Endometrium (tissue), 2 donors: ENCODE measurements at regions not wholly inside any gene's neighbourhood (a gene's known extent, or its start where the extent isn't known, plus 50 kb on each side); places are given as distances from the start of the nearest gene placed in this dataset.
"Not testable (repeated sequence)": the region's sequence is repeated elsewhere in the genome, so short reads cannot be mapped to it uniquely, and the experiment has no call there.

ENCODE experiments used
- FAIRE-seq: peaks from 2 replicates; lab custom pipeline; 2012; peaks lifted over from hg19 to GRCh38; lab: Jason Lieb, UNC
- donor health status: control.
- donor health status: control.

DNA sequence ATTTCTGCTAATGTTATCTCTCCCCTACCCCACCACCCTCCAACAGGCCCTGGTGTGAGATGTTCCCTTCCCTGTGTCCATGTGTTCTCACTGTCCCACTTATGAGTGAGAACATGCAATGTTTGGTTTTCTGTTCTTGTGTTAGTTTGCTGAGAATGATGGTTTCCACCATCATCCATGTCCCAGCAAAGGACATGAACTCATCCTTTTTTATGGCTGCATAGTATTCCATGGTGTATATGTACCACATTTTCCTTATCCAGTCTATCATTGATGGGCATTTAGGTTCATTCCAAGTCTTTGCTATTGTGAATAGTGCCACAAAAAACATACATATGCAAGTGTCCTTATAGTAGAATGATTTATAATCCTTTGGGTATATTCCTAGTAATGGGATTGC lies 104.5 kb downstream of the ZNF33B start:
- not testable (repeated sequence) for FAIRE-seq

DNA sequence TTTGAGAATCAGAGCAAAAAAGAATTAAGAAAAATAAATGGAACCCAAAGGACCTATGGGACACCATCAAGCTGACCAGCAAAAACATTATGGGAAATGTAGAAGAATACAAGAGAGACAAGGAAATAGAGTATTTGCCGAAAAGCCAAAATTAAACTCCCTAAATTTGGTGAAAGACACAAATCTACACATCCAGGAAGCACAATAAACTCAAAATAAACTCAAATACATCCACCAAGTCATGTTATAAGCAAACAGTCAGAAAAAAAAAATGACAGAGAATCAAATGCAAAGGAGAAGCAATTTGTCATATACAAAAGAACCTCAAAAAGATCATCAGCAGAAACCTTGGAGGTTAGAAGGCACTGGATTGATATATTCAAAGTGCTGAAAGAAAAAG lies 105.4 kb downstream of the ZNF33B start:
- FAIRE-seq = no peak

DNA sequence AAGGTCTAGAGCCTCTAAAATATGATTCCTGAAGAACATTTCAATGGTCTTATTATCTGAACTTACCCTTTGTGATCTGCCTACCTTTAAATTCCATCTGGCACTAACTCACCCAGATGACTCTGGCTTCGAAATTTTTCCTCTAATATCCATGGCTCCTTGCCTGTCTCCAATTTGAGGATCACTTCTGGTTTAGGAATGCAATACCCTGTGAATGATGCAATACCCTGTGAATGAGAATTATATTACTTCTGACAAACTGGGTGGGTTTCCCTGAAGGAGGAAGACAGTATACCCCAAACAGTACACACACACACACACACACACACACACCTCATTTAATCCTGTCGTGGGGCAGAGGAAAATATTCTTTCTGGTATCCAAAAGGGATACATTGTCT lies 115.3 kb downstream of the ZNF33B start:
- FAIRE-seq = no peak

DNA sequence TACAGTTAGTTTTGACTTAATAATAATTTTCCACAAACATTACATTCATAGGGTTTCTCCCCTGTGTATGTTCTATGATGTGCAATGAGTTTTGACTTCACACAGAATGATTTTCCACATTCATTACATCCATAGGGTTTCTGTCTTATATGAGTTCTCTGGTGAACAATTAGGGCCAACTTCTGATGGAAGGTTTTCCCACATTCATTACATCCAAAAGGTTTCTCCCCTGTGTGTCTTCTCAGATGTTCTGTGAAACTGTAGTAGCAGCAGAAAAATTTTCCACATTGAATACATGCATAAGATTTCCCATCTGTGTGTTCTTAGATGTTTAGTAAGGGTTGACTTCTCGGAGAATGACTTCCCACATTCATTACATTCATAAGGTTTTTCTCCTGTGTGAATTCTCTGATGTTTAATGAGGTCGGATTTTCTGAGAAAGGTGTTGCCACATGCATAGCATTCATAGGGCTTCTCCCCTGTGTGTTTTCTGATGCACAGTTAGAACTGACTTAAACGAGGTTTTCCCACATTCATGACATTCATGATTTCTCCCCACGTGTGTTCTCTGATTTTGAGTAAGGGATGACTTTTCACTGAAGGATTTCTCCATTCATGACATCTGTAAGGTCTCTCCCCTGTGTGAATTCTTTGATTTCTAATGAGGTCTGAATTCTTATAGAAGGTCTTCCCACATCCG lies 118.5 kb downstream of the ZNF33B start:
- no peak for FAIRE-seq

DNA sequence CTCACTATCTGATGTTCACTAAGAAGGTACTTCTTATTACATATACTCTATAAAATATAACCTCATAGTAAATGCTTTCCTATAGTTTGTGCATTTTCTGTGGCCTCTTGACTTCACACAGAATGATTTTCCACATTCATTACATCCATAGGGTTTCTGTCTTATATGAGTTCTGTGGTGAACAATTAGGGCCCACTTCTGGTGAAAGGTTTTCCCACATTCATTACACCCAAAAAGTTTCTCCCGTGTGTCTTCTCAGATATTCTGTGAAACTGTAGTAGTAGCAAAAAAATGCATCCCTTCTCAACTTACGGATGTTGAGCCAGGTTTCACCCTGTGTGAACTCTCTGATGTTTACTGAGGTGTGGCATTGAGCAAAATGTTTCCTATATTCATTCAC lies 119.3 kb downstream of the ZNF33B start:
- FAIRE-seq = no peak

DNA sequence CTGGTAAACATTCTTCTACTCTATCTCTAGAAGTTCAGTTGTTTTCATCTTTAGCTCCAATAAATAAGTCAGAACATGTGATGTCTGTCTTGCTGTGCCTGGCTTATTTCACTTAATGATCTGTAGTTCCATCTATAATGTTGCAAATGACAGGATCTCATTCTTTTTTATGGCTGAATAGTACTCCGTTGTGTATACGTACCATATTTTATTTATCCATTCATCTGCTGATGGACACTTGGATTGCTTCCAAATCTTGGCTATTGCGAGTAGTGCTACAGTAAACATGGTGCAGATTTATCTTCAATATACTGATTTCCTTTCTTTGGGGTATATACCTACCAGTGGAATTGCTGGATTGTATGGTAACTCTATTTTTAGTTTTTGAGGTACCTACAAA lies 124.4 kb downstream of the ZNF33B start:
- FAIRE-seq = no peak

DNA sequence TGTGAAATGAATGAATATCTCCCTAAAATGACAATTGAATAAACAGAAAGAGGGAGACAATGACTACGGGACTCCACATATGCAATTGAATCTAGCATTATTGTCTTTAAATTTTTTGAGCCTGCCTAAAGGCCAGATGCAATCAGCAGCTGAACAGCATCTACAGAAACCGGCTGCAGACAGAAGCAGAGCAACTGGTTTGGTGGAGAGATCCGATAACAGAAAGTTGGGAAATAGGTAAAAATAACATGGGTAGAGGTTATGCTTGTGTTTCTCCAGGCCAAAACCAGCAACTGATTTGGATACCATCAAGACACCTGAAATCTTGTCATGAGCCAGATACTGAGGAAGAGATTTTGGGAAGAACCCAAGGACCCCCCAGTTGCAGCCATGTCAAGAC lies 146.6 kb downstream of the ZNF33B start:
- FAIRE-seq = no peak

DNA sequence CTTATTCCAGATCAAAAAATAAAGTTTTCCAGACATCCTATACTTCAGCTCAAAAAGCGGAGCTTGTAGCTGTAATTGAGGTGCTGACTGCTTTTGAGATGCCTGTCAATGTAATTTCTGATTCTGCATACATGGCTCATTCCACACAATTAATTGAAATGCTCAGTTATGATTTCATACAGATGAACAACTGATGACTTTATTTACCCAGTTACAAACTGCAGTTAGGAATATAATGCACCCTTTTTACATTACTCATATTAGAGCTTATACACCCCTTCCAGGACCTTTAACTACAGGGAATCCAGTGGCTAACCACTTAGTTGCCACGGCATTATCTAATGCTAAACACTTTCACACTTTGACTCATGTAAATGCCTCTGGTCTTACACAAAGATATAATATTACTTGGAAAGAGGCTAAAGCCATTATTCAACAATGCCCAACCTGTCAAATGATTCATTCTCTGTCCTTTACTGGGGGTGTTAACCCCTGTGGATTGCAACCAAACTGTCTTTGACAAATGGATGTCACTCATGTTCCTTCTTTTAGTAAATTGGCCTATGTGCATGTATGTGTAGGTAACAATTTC lies 147.3 kb downstream of the ZNF33B start:
- FAIRE-seq = no peak

DNA sequence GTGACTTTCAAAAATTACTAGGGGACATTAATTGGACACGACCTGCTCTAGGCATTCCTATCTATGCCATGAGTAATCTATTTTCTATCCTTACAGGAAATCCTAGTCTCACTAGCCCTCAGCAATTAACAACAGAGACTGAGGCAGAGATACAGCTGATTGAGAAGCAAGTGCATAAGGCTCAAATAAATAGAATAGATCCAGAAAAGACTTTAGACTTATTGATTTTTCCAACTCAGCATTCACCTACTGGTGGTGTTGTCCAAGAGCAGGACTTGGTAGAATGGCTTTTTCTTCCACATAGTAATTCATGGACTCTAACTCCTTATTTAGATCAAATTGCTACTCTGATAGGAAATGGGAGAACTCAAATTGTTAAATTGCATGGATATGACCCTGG lies 148.0 kb downstream of the ZNF33B start:
- no peak for FAIRE-seq

DNA sequence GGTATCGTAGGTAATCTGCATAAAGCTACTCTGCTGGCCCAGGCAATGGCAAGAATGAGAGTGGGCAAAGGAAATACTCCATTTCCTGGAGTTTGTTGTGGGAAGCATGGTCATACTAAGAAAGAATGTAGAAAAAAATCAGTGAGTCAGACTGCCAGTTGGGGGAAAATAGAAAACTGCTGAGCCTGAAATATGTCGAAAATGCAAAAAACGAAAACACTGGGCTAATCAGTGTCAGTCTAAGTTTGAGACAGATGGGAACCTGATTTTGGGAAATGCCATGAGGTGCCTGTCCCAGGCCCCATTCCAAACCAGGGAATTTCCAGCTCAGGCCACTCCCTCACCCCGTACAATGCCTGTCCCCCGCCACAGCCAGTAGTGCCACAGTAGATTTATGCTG lies 150.0 kb downstream of the ZNF33B start:
- FAIRE-seq = no peak

DNA sequence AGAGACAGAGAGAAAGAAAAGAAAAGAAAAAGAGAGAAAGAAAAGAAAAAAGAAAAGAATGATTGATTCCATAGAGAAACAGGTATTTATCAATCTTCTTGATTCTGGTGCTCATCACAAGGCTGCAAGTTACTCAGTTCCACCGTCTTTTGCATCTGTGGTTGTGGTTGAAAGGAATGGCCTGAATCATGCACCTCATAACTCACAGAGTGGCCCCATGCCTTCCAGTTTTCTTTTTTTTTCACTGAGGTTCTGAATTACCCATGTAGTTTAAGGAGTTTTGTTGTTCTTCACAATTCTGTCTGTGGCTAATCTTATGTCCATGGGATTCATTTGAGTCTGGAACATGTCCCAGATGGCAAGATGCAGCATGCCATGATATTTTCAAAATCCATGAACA lies 156.0 kb downstream of the ZNF33B start:
- no peak for FAIRE-seq

DNA sequence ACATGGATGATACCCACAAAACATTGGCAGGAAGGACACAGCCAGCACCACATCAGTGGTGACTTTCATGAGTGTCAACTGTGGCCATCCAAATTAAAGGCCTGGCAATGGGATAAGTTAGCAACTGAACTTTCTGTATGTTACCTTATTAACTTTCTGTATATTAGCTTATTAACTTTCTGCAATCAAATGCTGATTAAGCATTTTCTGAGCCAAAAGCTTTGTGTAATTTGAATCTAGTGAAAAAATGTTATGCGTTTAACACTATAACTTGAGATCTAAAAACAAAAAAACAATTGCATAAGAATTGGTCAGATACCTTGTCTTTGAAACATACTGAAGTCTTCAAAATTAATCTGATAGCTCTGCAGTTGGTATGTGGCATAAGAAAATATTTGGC lies 159.3 kb downstream of the ZNF33B start:
- FAIRE-seq = no peak

DNA sequence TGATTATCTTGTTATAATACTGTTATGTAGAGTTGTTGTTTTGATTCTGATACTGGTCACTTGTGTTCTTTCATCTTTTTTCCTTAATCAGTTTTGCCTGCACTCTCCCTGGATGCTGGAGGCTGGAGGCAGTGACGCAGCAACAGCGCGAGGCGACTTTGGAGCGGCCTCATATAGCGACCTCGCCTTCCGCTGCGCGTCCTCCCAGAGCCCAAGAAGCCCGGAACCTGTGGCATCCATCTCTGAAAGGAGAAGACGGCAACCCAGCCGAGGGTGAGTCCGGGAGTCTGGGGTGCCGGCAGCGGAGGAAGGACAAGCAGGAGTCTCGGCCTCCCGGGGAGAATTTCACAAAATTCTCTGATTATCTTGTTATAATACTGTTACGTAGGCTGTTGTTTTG lies 161.2 kb downstream of the ZNF33B start:
- FAIRE-seq = no peak

DNA sequence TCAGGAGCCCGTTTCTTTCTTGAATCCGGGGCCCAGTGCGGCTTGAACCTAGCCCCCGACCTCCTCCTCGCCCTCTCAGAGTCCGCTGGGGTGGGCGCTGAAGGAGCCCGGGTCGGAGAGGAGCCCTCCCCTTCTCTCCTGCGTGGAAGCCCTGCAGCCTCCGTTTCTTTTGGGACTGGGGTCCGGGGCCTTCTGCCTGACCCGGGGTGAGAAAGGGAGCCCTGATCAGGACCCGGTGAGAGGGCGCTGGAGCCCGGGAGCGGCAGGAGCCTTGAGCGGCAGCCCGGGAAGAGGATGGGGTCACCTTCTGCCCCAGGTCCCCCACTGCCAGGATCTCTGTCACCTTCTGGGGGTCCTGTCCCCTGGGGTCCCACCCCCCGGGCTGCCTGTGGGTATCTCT lies 162.3 kb downstream of the ZNF33B start:
- no peak for FAIRE-seq

DNA sequence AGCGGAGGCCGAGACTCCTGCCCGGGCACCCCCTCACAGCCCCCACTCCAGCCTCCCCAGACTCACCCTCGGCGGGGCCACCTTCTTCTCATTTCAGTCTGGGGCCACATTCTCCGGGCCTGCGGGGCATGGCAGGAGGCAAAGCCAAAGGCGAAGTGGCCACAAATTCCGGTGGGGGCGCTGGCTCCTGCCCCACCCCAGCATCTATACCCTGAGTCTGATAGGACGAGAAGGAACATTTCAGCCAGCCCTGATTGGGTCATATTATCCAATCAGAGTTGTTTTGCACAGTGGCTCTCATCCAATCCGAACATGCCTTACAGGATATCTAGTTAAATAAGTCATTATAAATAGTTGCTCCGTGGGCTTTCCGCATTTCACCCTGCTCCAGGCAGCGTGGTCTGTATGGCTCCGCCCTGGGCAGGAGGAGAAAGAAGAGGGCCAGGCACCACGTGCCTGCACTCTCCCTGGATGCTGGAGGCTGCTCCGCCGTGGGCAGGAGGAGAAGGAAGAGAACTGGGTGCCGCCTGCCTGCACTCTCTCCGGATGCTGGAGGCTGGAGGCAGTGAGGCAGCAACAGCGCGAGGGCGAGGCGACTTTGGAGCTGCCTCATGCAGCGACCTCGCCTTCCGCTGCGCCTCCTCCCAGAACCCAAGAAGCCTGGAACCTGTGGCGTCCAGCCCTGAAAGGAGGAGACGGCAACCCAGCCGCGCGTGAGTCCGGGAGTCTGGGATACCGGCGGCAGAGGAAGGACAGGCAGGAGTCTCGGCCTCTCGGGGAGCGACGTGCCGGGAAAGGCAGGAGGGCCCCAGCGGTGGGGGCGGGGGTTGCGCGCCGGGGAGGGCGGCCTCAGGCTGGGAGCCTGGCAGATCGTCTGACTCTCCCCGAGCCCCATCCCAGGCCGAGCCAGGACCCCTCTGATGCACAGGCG lies 162.9 kb downstream of the ZNF33B start:
- no peak for FAIRE-seq

DNA sequence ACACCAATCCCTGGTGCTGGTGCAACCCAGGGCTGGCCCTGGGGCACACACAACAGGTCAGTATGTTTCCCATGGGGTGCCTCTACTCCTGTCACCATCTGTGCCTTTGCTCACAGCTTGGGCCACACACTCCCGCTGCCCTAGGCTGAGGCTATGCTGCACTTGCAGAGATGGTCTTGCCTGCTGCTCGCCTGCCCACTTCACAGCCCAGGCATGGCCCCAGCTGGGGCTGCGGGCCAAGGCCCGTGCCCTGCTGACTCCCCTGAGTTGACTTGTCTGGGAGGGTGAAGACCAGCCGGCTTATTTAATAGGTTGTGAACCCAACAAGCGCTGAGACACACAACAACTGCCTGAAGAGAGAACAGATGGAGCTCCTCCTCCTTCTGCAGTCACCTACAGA lies 184.1 kb downstream of the ZNF33B start:
- no peak for FAIRE-seq

DNA sequence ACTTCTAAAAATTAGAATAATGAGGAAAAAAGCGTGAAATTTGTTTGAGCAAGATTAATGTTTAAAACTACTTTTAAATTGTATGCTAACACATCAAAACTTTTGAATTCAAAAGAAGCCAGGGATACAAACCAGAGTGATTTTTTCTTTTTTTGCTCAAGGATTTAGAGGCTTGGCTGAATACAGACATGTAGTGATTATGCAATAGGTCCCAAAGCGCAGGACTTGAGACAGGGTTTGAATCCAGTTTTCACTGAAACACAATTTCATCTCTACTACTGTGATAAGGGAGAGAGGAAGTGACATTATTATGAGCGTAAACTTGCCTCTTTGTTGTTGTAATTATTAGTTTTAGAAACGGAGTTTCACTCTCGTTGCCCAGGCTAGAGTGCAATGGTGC lies 207.3 kb downstream of the ZNF33B start:
- no peak for FAIRE-seq

DNA sequence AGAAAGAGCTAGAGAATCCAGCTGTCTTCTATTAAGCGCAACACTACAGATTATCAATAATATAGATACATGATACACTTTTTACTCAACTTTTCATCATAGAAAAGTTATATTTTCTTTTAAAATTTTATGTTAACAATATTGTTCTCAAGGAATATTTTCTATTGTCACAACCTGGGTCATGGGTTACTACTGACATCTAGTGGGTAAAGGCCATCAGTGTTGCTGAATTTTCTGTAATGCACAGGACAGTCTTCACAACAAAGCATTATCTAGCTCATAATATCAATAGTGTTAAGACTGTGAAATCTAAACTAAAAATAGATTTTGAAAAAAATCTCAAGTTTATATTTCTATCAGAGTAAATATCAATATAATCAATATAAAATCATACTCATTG lies 209.8 kb downstream of the ZNF33B start:
- no peak for FAIRE-seq

DNA sequence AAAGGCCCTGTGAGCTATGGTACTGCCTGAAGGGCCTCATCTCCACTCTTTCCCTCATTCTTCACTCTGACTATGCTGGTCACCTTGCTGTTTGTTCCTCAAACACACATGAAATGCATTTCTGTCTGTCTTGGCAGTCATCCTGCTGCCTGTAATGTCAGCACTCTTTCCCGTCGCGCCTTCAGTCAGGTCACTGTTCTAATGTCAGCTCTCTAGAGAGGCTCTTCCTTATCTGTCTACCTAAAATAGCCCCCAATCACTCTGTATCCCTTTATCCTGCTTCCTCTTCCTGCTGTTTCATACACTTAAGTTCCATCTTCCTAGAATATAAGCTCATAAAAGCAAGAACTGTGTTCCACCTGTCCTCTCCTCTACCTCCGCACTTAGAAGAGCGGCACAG lies 215.5 kb downstream of the ZNF33B start:
- FAIRE-seq = no peak

DNA sequence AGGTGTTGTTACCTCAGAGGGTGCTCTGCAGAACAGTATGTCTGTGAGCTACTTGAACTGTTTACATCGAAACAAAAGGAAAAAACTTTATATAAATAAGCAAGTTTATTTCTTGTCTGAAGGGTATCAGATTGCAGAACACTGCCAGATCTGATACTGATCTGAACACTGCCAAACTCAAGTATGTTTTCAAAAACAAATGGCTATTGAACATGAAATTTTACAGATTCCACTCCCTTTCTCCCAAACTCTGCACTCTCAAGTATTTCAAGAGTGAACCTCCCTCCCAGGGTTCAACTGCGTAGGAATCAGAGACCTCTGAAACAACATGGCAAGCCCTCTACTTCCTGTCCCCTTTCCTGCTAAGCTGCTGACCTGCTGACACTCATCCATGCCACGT lies 216.6 kb downstream of the ZNF33B start:
- FAIRE-seq = no peak

DNA sequence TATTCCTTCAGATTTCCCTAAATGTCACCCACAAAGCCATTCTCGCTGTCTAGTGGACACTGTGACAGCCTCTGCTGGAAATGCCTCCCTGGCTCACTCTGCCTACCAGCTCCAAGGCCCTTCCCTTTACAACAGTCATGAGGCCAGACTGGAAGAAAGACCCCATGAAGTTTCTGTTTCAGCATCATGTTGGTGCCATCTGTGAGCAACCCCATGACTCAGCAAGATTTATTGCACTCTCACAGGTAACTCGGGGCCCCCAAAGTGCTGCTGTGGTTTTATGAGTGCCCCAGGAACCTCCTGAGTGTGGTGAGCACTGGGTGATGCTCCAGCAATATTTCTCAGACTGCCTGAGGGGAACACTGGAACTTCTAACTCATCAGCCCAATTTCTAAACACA lies 218.6 kb downstream of the ZNF33B start:
- FAIRE-seq = no peak

DNA sequence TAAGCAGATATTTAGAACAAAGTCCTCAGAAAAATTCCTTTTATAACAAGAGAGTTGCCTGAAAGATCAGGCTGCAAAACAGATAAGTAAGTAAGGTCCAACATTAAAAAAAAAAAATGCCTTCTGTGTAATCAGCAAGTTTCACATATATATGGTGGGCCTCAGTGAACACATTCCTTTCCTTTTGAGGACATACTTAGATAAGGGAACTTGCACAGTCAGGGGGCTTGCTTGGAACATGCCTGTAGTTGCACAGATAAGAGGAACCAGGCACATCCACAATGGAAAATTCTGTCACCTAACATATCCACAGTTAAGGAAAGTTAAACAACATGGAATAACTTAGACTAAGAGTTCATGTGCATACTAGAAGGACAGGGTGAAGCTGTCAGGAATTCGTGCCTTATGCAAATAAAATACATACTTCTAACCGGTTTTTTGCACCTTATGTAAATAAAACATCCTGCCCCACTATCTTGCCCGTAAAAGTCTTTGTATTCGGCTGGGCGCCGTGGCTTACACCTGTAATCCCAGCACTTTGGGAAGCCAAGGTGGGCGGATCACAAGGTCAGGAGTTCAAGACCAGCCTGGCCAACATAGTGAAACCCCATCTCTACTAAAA lies 257.3 kb downstream of the ZNF33B start:
- no peak for FAIRE-seq
